HEK293 (cell line): ENCODE measurements at regions not wholly inside any gene's neighbourhood (a gene's known extent, or its start where the extent isn't known, plus 50 kb on each side); places are given as distances from the start of the nearest gene placed in this dataset.

Source experiments
- ATF2 ChIP-seq: fragments of 450-650 bp; formaldehyde crosslinking; IDR thresholded peaks from 2 replicates; pipeline ENCODE4 v1.5.1; 2016; ENCODE audit warnings: missing biosample characterization, missing genetic modification characterization, low read depth
- CTCF ChIP-seq: fragments of 450-650 bp; formaldehyde crosslinking; IDR thresholded peaks from 2 replicates; pipeline ENCODE4 v1.5.1; 2016; ENCODE audit warnings: missing biosample characterization, missing genetic modification characterization
- REST ChIP-seq: fragments of 450-650 bp; formaldehyde crosslinking; IDR thresholded peaks from 2 replicates; pipeline ENCODE4 v1.5.1; 2016; ENCODE audit warnings: missing biosample characterization, missing genetic modification characterization
- SALL2 ChIP-seq: fragments of 450-650 bp; formaldehyde crosslinking; IDR thresholded peaks from 2 replicates; pipeline ENCODE4 v1.5.0; 2017; ENCODE audit warnings: missing biosample characterization, mild to moderate bottlenecking, missing genetic modification characterization, borderline replicate concordance
- SP2 ChIP-seq: fragments of 450-650 bp; formaldehyde crosslinking; IDR thresholded peaks from 2 replicates; pipeline ENCODE4 v1.5.1; 2016; ENCODE audit warnings: missing biosample characterization, missing genetic modification characterization
- ZBTB10 ChIP-seq: fragments of 450-650 bp; formaldehyde crosslinking; IDR thresholded peaks from 2 replicates; pipeline ENCODE4 v1.5.1; 2016; ENCODE audit warnings: missing biosample characterization, missing genetic modification characterization
- ZBTB7A ChIP-seq: fragments of 450-650 bp; formaldehyde crosslinking; IDR thresholded peaks from 2 replicates; pipeline ENCODE4 v1.5.1; 2016; ENCODE audit warnings: low read depth, missing biosample characterization, missing genetic modification characterization
- ZNF274 ChIP-seq, 2 experiments: fragments of 200-500 bp in 1 of 2; fragments of 450-650 bp in 1 of 2; sonication (Bioruptor generic) in 1 of 2; formaldehyde crosslinking in 1 of 2; IDR thresholded peaks; 2 replicates each; pipeline versions ENCODE4 v1.5.1 to v1.6.1; 2014 to 2016; ENCODE audit warnings: borderline replicate concordance in 1 of 2, inconsistent platforms in 1 of 2, low read length in 1 of 2, missing biosample characterization in 1 of 2, missing genetic modification characterization in 1 of 2
- ZNF501 ChIP-seq: fragments of 450-650 bp; formaldehyde crosslinking; IDR thresholded peaks from 2 replicates; pipeline ENCODE4 v1.5.1; 2016; ENCODE audit warnings: missing biosample characterization, missing genetic modification characterization
- ZNF510 ChIP-seq: fragments of 450-650 bp; formaldehyde crosslinking; IDR thresholded peaks from 2 replicates; pipeline ENCODE4 v1.5.1; 2018; ENCODE audit warnings: mild to moderate bottlenecking, missing genetic modification characterization, missing biosample characterization; ENCODE audit not compliant: insufficient replicate concordance
- ZNF660 ChIP-seq: fragments of 450-650 bp; IDR thresholded peaks from 2 replicates; pipeline ENCODE4 v1.5.1; 2018; ENCODE audit warnings: missing biosample characterization, mild to moderate bottlenecking, missing genetic modification characterization

GRCh38 chr16:59148056-59148768, 414.1 kb upstream of the GOT2 start:
- no peak for TF ChIP-seq ATF2 (tag by site-specific recombination)
- TF ChIP-seq SALL2 = no peak
- no peak for TF ChIP-seq CTCF
- TF ChIP-seq ZBTB7A = no peak
- TF ChIP-seq REST (tag by site-specific recombination) = no peak
- TF ChIP-seq ZBTB10 (tag by site-specific recombination) = no peak
- TF ChIP-seq ZNF274 (IDR thresholded peaks at IDR 0.05; ENCODE audit: low read length) = no peak
- TF ChIP-seq ZNF274 (tag by site-specific recombination; IDR thresholded peaks at IDR 0.05; ENCODE audit: borderline replicate concordance) = no peak
- TF ChIP-seq ZNF501 = no peak
- no peak for TF ChIP-seq SP2 (tag by site-specific recombination)
- TF ChIP-seq ZNF510 (tag by site-specific recombination) = no peak
- TF ChIP-seq ZNF660 (tag by site-specific recombination) = no peak
